Esophagus muscularis mucosa (tissue), 4 donors: ENCODE measurements at regions not wholly inside any gene's neighbourhood (a gene's known extent, or its start where the extent isn't known, plus 50 kb on each side); places are given as distances from the start of the nearest gene placed in this dataset.
"Not testable (repeated sequence)": the region's sequence is repeated elsewhere in the genome, so short reads cannot be mapped to it uniquely, and the experiment has no call there.

ENCODE experiments used
- DNase-seq: peaks from one replicate; pipeline ENCODE4 v3.0.0-alpha.2; 2017; ENCODE audit errors: extremely low spot score
- H3K27ac ChIP-seq, 4 donors: fragments of 200-600 bp; sonication (generic); replicated peaks in 1 of 4; 1 replicate in 3 of 4; 2 replicates in 1 of 4; pipeline ENCODE4 v1.5.1; 2016 to 2019; ENCODE audit warnings: mild to moderate bottlenecking in 1 of 4
- H3K27me3 ChIP-seq, 4 donors: fragments of 200-600 bp; sonication (generic); one replicate each; pipeline versions ENCODE4 v1.5.1 to v1.6.0; 2016 to 2019
- H3K36me3 ChIP-seq, 4 donors: fragments of 200-600 bp; sonication (generic); one replicate each; pipeline ENCODE4 v1.5.1; 2016 to 2019
- H3K4me1 ChIP-seq, 4 donors: fragments of 200-600 bp; sonication (generic); one replicate each; pipeline ENCODE4 v1.5.1; 2016 to 2019
- H3K4me3 ChIP-seq, 4 donors: fragments of 200-600 bp; sonication (generic); 1 replicate in 2 of 4; 2 replicates in 2 of 4; pipeline ENCODE4 v1.5.1; 2016 to 2019; ENCODE audit warnings: mild to moderate bottlenecking in 4 of 4, moderate library complexity in 1 of 4
- H3K9me3 ChIP-seq, 4 donors: fragments of 200-600 bp; sonication (generic); 1 replicate in 3 of 4; 2 replicates in 1 of 4; pipeline ENCODE4 v1.5.1; 2016 to 2019
- CTCF ChIP-seq, 3 experiments: fragments of 200-600 bp in 2 of 3; fragments of 450-650 bp in 1 of 3; sonication (generic) in 2 of 3; IDR thresholded peaks; one replicate each; pipeline ENCODE4 v1.5.1; 2017 to 2019; ENCODE audit warnings: antibody characterized with exemption in 3 of 3, mild to moderate bottlenecking in 2 of 3, moderate library complexity in 1 of 3
- EP300 ChIP-seq: sonication (generic); formaldehyde crosslinking; IDR thresholded peaks from one replicate; pipeline ENCODE4 v1.6.1; 2017; ENCODE audit warnings: antibody characterized with exemption
- POLR2A ChIP-seq: fragments of 450-650 bp; IDR thresholded peaks from one replicate; pipeline ENCODE4 v1.6.1; 2017; ENCODE audit warnings: antibody characterized with exemption, moderate library complexity, mild to moderate bottlenecking, low read depth
- POLR2AphosphoS5 ChIP-seq, 2 donors: sonication (generic); formaldehyde crosslinking; IDR thresholded peaks; one replicate each; pipeline ENCODE4 v1.6.1; 2017; ENCODE audit warnings: antibody characterized with exemption in 2 of 2
- WGBS: methylation state at CpG from one replicate; pipeline ENCODE4 v1.1.5; 2018; 5-methylcytosine and 5-hydroxymethylcytosine counted together
- intact Hi-C: fragments of 100-400 bp; cut with DNase I; formaldehyde crosslinking; loops from one replicate; pipeline ENCODE4 v1.15.1; 2023

DNA sequence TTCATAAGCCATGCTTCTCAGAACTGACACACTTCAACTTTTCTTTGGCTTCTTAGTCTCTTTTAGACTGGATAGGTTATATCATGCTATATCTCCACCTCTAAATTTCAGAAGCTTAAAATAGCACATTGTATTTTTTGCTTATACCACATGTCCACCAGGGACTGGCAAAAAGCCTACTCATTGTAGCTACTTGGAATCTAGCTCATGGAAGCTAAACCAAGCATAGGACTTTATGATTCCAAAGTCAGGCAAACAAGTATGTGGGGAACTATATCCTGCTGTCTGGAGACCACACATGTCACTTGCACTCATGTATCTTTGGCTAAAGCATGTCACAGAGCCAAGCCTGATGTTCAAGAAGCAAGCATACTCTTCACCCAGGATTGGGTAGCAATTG lies 245.0 kb upstream of the RASGRP1 start:
- peak; percentile 24 for DNase-seq
- Histone ChIP-seq H3K4me1 (no peaks in the 10 kb centered on the region), H3K27ac (no peak overlapping the region), H3K9me3 (no peaks in the 10 kb centered on the region), H3K4me3 (no peak overlapping the region), H3K27me3 (no peaks in the 10 kb centered on the region), H3K36me3 (no peaks in the 10 kb centered on the region)
- TF ChIP-seq POLR2A (no peak), CTCF (IDR thresholded peaks at IDR 0.05) (no peak), POLR2AphosphoS5 (IDR thresholded peaks at IDR 0.05) (no peak), EP300 (no peak)
- intact Hi-C loops, result loop anchor here (10.0 kb wide), 1 partner anchor 945 kb away; no protein-coding TSS in a partner anchor

GRCh38 chr15:38810686-38811085 lies 246.1 kb upstream of the RASGRP1 start:
- DNase-seq, result no peak
- no peaks in the 10 kb centered on the region for H3K27me3 ChIP-seq
- 46% methylated on average over 2 of the region's 2 CpGs for WGBS
- intact Hi-C loops, result loop anchor here (10.0 kb wide), 1 partner anchor 944 kb away; no protein-coding TSS in a partner anchor
- H3K9me3 ChIP-seq, result no peaks in the 10 kb centered on the region
- H3K4me3 ChIP-seq, result no peak overlapping the region
- no peak overlapping the region for H3K27ac ChIP-seq
- no peaks in the 10 kb centered on the region for H3K4me1 ChIP-seq
- TF ChIP-seq CTCF (IDR thresholded peaks at IDR 0.05), result no peak
- TF ChIP-seq POLR2AphosphoS5 (IDR thresholded peaks at IDR 0.05), result no peak
- no peak for TF ChIP-seq POLR2A
- TF ChIP-seq EP300, result no peak
- no peaks in the 10 kb centered on the region for H3K36me3 ChIP-seq

DNA sequence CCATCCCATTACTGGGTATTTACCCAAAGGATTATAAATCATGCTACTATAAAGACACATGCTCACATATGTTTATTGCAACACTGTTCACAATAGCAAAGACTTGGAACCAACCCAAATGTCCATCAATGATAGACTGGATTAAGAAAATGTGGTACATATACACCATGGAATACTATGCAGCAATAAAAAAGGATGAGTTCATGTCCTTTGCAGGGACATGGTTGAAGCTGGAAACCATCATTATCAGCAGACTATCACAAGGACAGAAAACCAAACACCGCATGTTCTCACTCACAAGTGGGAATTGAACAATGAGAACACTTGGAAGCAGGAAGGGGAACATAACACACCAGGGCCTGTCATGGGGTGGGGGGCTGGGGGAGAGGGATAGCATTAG lies 249.6 kb upstream of the RASGRP1 start:
- peaks cover 0 to 19% (median 15%) of the 10 kb centered on the region in 4 donors for H3K4me1 ChIP-seq
- intact Hi-C loops, result loop anchor here (10.0 kb wide), 1 partner anchor 941 kb away; no protein-coding TSS in a partner anchor
- H3K27me3 ChIP-seq, H3K4me3 ChIP-seq, DNase-seq, H3K9me3 ChIP-seq, H3K36me3 ChIP-seq, H3K27ac ChIP-seq: not testable (repeated sequence)
- WGBS, result 93% methylated on average over 1 of the region's 1 CpG

- Histone ChIP-seq H3K27me3 (no peaks in the 10 kb centered on the region), H3K36me3 (no peaks in the 10 kb centered on the region), H3K4me3 (no peak overlapping the region), H3K27ac (no peak overlapping the region), H3K4me1 (peaks cover 0 to 19% (median 15%) of the 10 kb centered on the region in 4 donors), H3K9me3 (no peaks in the 10 kb centered on the region)
- WGBS, result 91% methylated on average over 1 of the region's 1 CpG
- TF ChIP-seq EP300, result no peak
- no peak for TF ChIP-seq CTCF (IDR thresholded peaks at IDR 0.05)
- TF ChIP-seq POLR2A, result no peak
- TF ChIP-seq POLR2AphosphoS5 (IDR thresholded peaks at IDR 0.05), result no peak
- intact Hi-C loops, result loop anchor here (5.0 to 10.0 kb wide), 2 partner anchors 357 to 940 kb away; no protein-coding TSS in a partner anchor
- DNase-seq, result no peak
Measured at GRCh38 chr15:38814891-38815290, 250.3 kb upstream of the RASGRP1 start.

DNA sequence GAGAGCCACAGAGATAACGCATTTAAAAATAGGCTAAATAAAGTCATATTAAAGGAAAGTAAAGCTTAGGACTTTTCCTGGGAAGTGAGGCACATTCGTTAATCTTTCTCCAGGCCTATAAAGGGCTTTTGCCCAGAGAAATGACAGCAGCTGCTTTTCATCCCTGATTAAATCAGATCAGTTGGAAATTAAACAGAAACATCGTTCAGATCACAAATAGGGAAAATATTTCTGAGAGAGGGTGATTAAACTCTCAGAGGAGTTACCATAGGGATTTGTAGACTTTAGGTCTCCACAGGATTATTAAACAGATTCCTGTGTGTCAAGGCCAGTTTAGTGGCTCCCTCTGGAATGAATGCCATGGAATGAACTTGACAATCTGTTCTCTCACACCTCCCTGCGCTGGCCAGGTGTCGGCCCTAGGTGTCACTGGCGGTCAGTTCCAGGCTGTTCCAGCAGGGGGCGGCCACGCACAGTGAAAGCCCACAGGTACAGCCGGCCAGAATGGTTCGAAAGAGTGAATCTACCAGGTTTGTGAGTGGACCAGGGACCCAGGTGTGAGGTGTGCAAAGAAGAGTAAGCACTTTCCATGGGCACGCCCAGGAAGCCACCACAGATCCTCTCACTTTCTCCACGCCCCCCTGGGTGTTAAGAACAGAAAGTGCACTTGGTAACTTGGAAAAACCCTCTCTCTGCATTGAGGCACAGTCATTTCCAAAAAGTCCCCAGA lies 253.0 kb upstream of the RASGRP1 start:
- no peak overlapping the region for H3K4me3 ChIP-seq
- 24% methylated on average over 7 of the region's 12 CpGs for WGBS
- no peaks in the 10 kb centered on the region for H3K36me3 ChIP-seq
- DNase-seq, result peak; percentile 95
- H3K9me3 ChIP-seq, result no peaks in the 10 kb centered on the region
- H3K27me3 ChIP-seq, result no peaks in the 10 kb centered on the region
- TF ChIP-seq POLR2A, result no peak
- no peak for TF ChIP-seq EP300
- TF ChIP-seq CTCF (IDR thresholded peaks at IDR 0.05), result peak; percentile 98 to 100 (median 99)
- TF ChIP-seq POLR2AphosphoS5 (IDR thresholded peaks at IDR 0.05), result peak; percentile 53 to 65
- H3K4me1 ChIP-seq, result peaks cover 0 to 19% (median 15%) of the 10 kb centered on the region in 4 donors
- intact Hi-C loops, result loop anchor here (2.0 to 10.0 kb wide), 4 partner anchors 173 to 937 kb away; partner anchors contain the start of gene THBS1
- H3K27ac ChIP-seq, result peak overlapping the region in 3 of 4 donors; percentile 54 to 63 (median 57)
